K562 (cell line): ENCODE measurements at regions not wholly inside any gene's neighbourhood (a gene's known extent, or its start where the extent isn't known, plus 50 kb on each side); places are given as distances from the start of the nearest gene placed in this dataset.

ENCODE experiments used
- ATAC-seq: fragments of 200-7000 bp; cut with Tn5 transposase; 3 replicates; pipeline ENCODE4 v1.9.1; 2020; ENCODE audit warnings: moderate library complexity
- BruUV-seq: library from RNA; stranded (reverse); fragments of 400-500 nt; replicated peaks from 2 replicates; lab custom pipeline; 2021; lab: Mats Ljungman, UMichigan
- CTCF ChIA-PET: fragments of 300-600 bp; formaldehyde crosslinking; extraction: SDS; loops from one replicate; lab custom pipeline; 2021; ENCODE audit warnings: low intra/inter-chr PET ratio; lab: Yijun Ruan, JAX
- POLR2A ChIA-PET: fragments of 300-600, 350-650 bp; sonication (Branson Sonifier 250); formaldehyde crosslinking; extraction: SDS; loops from one replicate; lab custom pipeline; 2021; ENCODE audit warnings: antibody characterized with exemption, inconsistent platforms; lab: Yijun Ruan, JAX
- DNase-seq, 4 experiments: peaks; one replicate each; pipeline versions ENCODE4 v3.0.0 to v3.0.0-alpha.2; 2011 to 2018; ENCODE audit warnings: low spot score in 3 of 4, mixed read lengths in 3 of 4; ENCODE audit errors: extremely low read depth in 1 of 4
- FAIRE-seq: peaks from 2 replicates; lab custom pipeline; 2011; peaks lifted over from hg19 to GRCh38; lab: Jason Lieb, UNC
- H2AFZ ChIP-seq: 2 replicates; pipeline ENCODE4 v1.6.0; 2011; ENCODE audit warnings: low read depth, low read length, control low read depth, inconsistent platforms
- H3K27ac ChIP-seq: fragments of 200-600 bp; 3 replicates; pipeline ENCODE4 v1.8.0; 2011; ENCODE audit warnings: low read depth, mild to moderate bottlenecking, control low read depth, inconsistent platforms, low read length, moderate library complexity, mixed read lengths; ENCODE audit errors: extremely low read depth
- H3K27me3 ChIP-seq, 2 experiments: fragments of 300-600 bp in 1 of 2; 2 replicates in 1 of 2; 3 replicates in 1 of 2; pipeline versions ENCODE4 v1.6.0 to v1.8.0; 2011; ENCODE audit warnings: inconsistent platforms in 2 of 2, low read length in 2 of 2, mild to moderate bottlenecking in 1 of 2, mixed read lengths in 1 of 2, moderate library complexity in 1 of 2; ENCODE audit not compliant: control insufficient read depth in 2 of 2, insufficient read depth in 2 of 2
- H3K36me3 ChIP-seq: fragments of 300-600 bp; 3 replicates; pipeline ENCODE4 v1.8.0; 2011; ENCODE audit warnings: mild to moderate bottlenecking, low read length, inconsistent platforms; ENCODE audit not compliant: control insufficient read depth, insufficient read depth
- H3K4me1 ChIP-seq, 2 experiments: fragments of 200-600 bp in 1 of 2; replicated peaks in 1 of 2; 2 replicates in 1 of 2; 3 replicates in 1 of 2; pipeline versions ENCODE4 v1.5.1 to v1.8.0; 2011; ENCODE audit warnings: inconsistent platforms in 2 of 2, low read length in 2 of 2, mild to moderate bottlenecking in 1 of 2, mixed read lengths in 1 of 2, moderate library complexity in 1 of 2; ENCODE audit not compliant: control insufficient read depth in 2 of 2, insufficient read depth in 2 of 2
- H3K4me2 ChIP-seq: 2 replicates; pipeline ENCODE4 v1.6.1; 2011; ENCODE audit warnings: low read length, control low read depth, inconsistent platforms, mixed read lengths; ENCODE audit not compliant: insufficient read depth
- H3K4me3 ChIP-seq: fragments of 200-600 bp; sonication (generic), shearing (Covaris generic); 2 replicates; pipeline ENCODE4 v1.5.1; 2016; ENCODE audit warnings: control low read depth, inconsistent platforms
- H3K79me2 ChIP-seq: fragments of 200-600 bp; 3 replicates; pipeline ENCODE4 v1.8.0; 2011; ENCODE audit warnings: low read length, inconsistent platforms; ENCODE audit not compliant: control insufficient read depth, insufficient read depth
- H3K9ac ChIP-seq, 2 experiments: 2 replicates each; pipeline versions ENCODE4 v1.6.0 to v1.6.1; 2011; ENCODE audit warnings: low read depth in 2 of 2, low read length in 2 of 2, control low read depth in 1 of 2, inconsistent platforms in 1 of 2, mild to moderate bottlenecking in 1 of 2, mixed read lengths in 1 of 2; ENCODE audit not compliant: insufficient read depth in 1 of 2
- H3K9me1 ChIP-seq: one replicate; pipeline ENCODE4 v1.6.0; 2011; ENCODE audit warnings: inconsistent platforms, mild to moderate bottlenecking, low read length, moderate library complexity; ENCODE audit not compliant: control insufficient read depth, insufficient read depth
- H3K9me3 ChIP-seq: replicated peaks from 2 replicates; pipeline ENCODE4 v1.5.1; 2011; ENCODE audit warnings: low read depth, low read length, inconsistent platforms; ENCODE audit not compliant: control insufficient read depth, insufficient read depth
- H4K20me1 ChIP-seq: replicated peaks from 2 replicates; pipeline ENCODE4 v1.6.1; 2011; ENCODE audit warnings: low read length, inconsistent platforms, mixed read lengths; ENCODE audit not compliant: control insufficient read depth, insufficient read depth
- FOXP1 ChIP-seq: sonication (generic); formaldehyde crosslinking; IDR thresholded peaks from 2 replicates; pipeline ENCODE4 v1.8.0; 2022; ENCODE audit warnings: mild to moderate bottlenecking, missing genetic modification reagents
- MEIS2 ChIP-seq: fragments of 450-650 bp; IDR thresholded peaks from 2 replicates; pipeline ENCODE4 v1.6.1; 2014; ENCODE audit warnings: mild to moderate bottlenecking; ENCODE audit not compliant: partially characterized antibody
- NCOA2 ChIP-seq, 2 experiments: fragments of 450-650 bp; IDR thresholded peaks; 2 replicates each; pipeline ENCODE4 v1.6.1; 2018; ENCODE audit warnings: mild to moderate bottlenecking in 2 of 2, moderate library complexity in 1 of 2; ENCODE audit not compliant: partially characterized antibody in 2 of 2
- SIN3B ChIP-seq: fragments of 450-650 bp; IDR thresholded peaks from 2 replicates; pipeline ENCODE4 v1.6.1; 2017; ENCODE audit warnings: low read depth, mild to moderate bottlenecking, moderate library complexity
- TAF1 ChIP-seq: IDR thresholded peaks from 2 replicates; pipeline ENCODE4 v1.6.1; 2011; ENCODE audit warnings: mild to moderate bottlenecking, low read length, moderate library complexity; ENCODE audit not compliant: insufficient read depth, control insufficient read depth, severe bottlenecking; ENCODE audit errors: extremely low read depth
- whole genome bisulfite sequencing: fragments of 100-300 bp; shearing (Covaris generic); methylation state at CpG from one replicate; pipeline ENCODE4 v1.1.6; 2016; ENCODE audit warnings: low coverage, mixed read lengths; ENCODE audit not compliant: insufficient coverage; ENCODE audit errors: missing lambda C conversion rate; 5-methylcytosine and 5-hydroxymethylcytosine counted together
- in situ Hi-C: fragments of 300-500 bp; cut with MboI; formaldehyde crosslinking; loops from 4 replicates; pipeline ENCODE4 v1.15.0; 2018; ENCODE audit warnings: inconsistent platforms, mixed read lengths
- intact Hi-C: fragments of 100-400 bp; cut with micrococcal nuclease; formaldehyde crosslinking; loops from 2 replicates; pipeline ENCODE4 v1.14.2; 2022

- TF ChIP-seq NCOA2 (IDR thresholded peaks at IDR 0.05; ENCODE audit: partially characterized antibody in 2 of 2), result no peak
- TF ChIP-seq MEIS2, result no peak
- TF ChIP-seq, all 486 proteins: peak for 0
Measured at GRCh38 chr10:90373911-90374310, 483.9 kb downstream of the HTR7 start (continued).

GRCh38 chr10:90378524-90379076 is 479.2 kb downstream of the HTR7 start:
- ATAC-seq, result no peak
- in situ Hi-C loops (no loop called here), intact Hi-C loops (no loop called here)
- no peak for DNase-seq
- CTCF ChIA-PET, result no interaction called here
- no peak overlapping the region for H3K27ac ChIP-seq
- H3K36me3 ChIP-seq, result no peaks in the 10 kb centered on the region
- H3K79me2 ChIP-seq, result no peaks in the 10 kb centered on the region
- FAIRE-seq, result no peak
- H3K4me2 ChIP-seq, result no peak overlapping the region
- H2AFZ ChIP-seq, result no peak overlapping the region
- POLR2A ChIA-PET, result no interaction called here
- TF ChIP-seq TAF1 (no peak), FOXP1 (CRISPR knock-in tag) (no peak), SIN3B (no peak)
- no peak overlapping the region for H3K4me3 ChIP-seq
- BruUV-seq, result no TSS peak
- 7% methylated on average over 3 of the region's 3 CpGs for WGBS
- H3K27me3 ChIP-seq, result no peaks in the 10 kb centered on the region
- H3K9me1 ChIP-seq, result no peaks in the 10 kb centered on the region
- H3K9ac ChIP-seq, result no peak overlapping the region
- no peaks in the 10 kb centered on the region for H3K4me1 ChIP-seq
- H4K20me1 ChIP-seq, result no peaks in the 10 kb centered on the region
- H3K9me3 ChIP-seq, result no peaks in the 10 kb centered on the region
